ENCODE measurements at regions not wholly inside any gene's neighbourhood (a gene's known extent, or its start where the extent isn't known, plus 50 kb on each side); places are given as distances from the start of the nearest gene placed in this dataset.

DNA sequence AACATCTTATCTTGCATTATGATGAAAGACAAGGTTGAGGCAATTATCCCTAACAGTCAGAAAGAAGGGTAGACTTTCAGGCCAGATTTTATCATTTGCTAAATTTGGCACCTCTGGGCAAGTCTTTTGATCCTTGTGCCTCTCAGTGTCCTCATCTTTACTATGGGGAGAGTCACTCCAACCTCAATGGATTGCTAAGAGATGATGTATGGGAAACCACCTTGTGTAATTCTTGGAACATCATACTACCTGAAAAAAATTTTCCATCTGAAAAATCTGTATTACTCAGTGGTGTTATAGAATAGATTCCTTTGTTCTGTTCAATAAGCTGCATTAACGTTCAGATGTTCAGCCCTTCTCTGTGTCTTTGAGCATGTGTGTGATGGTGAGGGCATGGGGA lies 230.7 kb downstream of the TGFB2 start:
- H3K27me3 Mint-ChIP-seq (ENCODE audit: insufficient read depth, unreplicated experiment) = no peaks in the 10 kb centered on the region
- no peak overlapping the region for H3K4me3 Mint-ChIP-seq (ENCODE audit: unreplicated experiment)
- H3K27ac Mint-ChIP-seq (ENCODE audit: unreplicated experiment) = no peak overlapping the region
- H3K4me1 Mint-ChIP-seq (ENCODE audit: low read depth, unreplicated experiment) = no peaks in the 10 kb centered on the region
- no peak for DNase-seq
- no peak for TF ChIP-seq CTCF (IDR thresholded peaks at IDR 0.05; ENCODE audit: insufficient read depth in 1 of 2, low read depth in 1 of 2, low read length in 1 of 2, severe bottlenecking in 1 of 2, unreplicated experiment in 1 of 2)
- intact Hi-C loops (cut with micrococcal nuclease; ENCODE audit: unreplicated experiment) = no loop called here
- H3K4me3 ChIP-seq (ENCODE audit: low read depth, low read length) = no peak overlapping the region
- peaks cover 10% of the 10 kb centered on the region for H3K9me3 Mint-ChIP-seq (ENCODE audit: unreplicated experiment)
- H3K36me3 ChIP-seq (ENCODE audit: control insufficient read depth, insufficient read depth, low read length) = no peaks in the 10 kb centered on the region
- H3K27me3 ChIP-seq (replicated peaks; ENCODE audit: control insufficient read depth, insufficient read depth, low read length) = no peaks in the 10 kb centered on the region
- ChIA-PET CTCF (no interaction called here), POLR2A (no interaction called here)
- H3K4me1 ChIP-seq = peaks cover 8% of the 10 kb centered on the region; the same call in 1 of the 2 replicates
- H3K9me3 ChIP-seq = no peaks in the 10 kb centered on the region
- no peaks in the 10 kb centered on the region for H3K36me3 Mint-ChIP-seq (ENCODE audit: insufficient read depth, unreplicated experiment)
- BruUV-seq (replicated peaks) = no TSS peak

DNA sequence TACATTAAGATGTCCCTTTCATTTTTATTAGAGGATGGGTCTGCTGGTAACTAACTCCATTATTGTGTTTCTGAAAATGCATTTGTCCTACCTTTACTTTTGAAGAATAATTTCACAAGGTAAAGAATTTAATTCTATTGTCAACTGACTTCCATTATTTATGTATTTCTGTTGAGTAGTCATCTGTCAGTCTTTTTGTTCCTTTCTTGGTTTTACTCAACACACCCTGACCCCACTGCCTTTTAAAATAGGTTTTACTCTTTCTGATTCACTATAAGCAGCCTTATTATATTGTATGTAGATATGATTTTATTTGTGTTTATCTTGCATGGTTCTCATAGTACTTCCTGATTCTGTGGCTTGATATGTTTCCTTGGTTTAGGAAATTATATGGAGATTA lies 237.5 kb downstream of the TGFB2 start:
- CTCF ChIA-PET = no interaction called here
- no TSS peak for BruUV-seq (replicated peaks)
- no peak for DNase-seq
- intact Hi-C loops (cut with micrococcal nuclease; ENCODE audit: unreplicated experiment) = no loop called here
- TF ChIP-seq CTCF (IDR thresholded peaks at IDR 0.05; ENCODE audit: insufficient read depth in 1 of 2, low read depth in 1 of 2, low read length in 1 of 2, severe bottlenecking in 1 of 2, unreplicated experiment in 1 of 2) = no peak
- POLR2A ChIA-PET = no interaction called here
- Histone ChIP-seq H3K9me3 (peaks cover 18% of the 10 kb centered on the region), H3K27me3 (replicated peaks; ENCODE audit: control insufficient read depth, insufficient read depth, low read length) (no peaks in the 10 kb centered on the region), H3K36me3 (ENCODE audit: control insufficient read depth, insufficient read depth, low read length) (no peaks in the 10 kb centered on the region), H3K4me1 (peaks cover 30% of the 10 kb centered on the region), H3K4me3 (ENCODE audit: low read depth, low read length) (no peak overlapping the region)
- Mint-ChIP-seq H3K4me1 (ENCODE audit: low read depth, unreplicated experiment) (peaks cover 18% of the 10 kb centered on the region), H3K36me3 (ENCODE audit: insufficient read depth, unreplicated experiment) (peaks cover 13% of the 10 kb centered on the region), H3K27me3 (ENCODE audit: insufficient read depth, unreplicated experiment) (no peaks in the 10 kb centered on the region), H3K27ac (ENCODE audit: unreplicated experiment) (no peak overlapping the region), H3K4me3 (ENCODE audit: unreplicated experiment) (no peak overlapping the region), H3K9me3 (ENCODE audit: unreplicated experiment) (peaks cover 20% of the 10 kb centered on the region)

GRCh38 chr1:218584418-218585155 lies 239.5 kb downstream of the TGFB2 start:
- H3K4me3 ChIP-seq (ENCODE audit: low read depth, low read length) = no peak overlapping the region
- peaks cover 18% of the 10 kb centered on the region for H3K9me3 ChIP-seq
- Mint-ChIP-seq H3K27me3 (ENCODE audit: insufficient read depth, unreplicated experiment) (no peaks in the 10 kb centered on the region), H3K4me1 (ENCODE audit: low read depth, unreplicated experiment) (peaks cover 27% of the 10 kb centered on the region), H3K27ac (ENCODE audit: unreplicated experiment) (peak overlapping the region; percentile 72), H3K36me3 (ENCODE audit: insufficient read depth, unreplicated experiment) (peaks cover 13% of the 10 kb centered on the region), H3K9me3 (ENCODE audit: unreplicated experiment) (peaks cover 31% of the 10 kb centered on the region), H3K4me3 (ENCODE audit: unreplicated experiment) (peak overlapping the region; percentile 12)
- ChIA-PET CTCF (no interaction called here), POLR2A (no interaction called here)
- peak; percentile 41 to 46 for DNase-seq
- H3K4me1 ChIP-seq = peaks cover 30% of the 10 kb centered on the region
- no peak for TF ChIP-seq CTCF (IDR thresholded peaks at IDR 0.05; ENCODE audit: insufficient read depth in 1 of 2, low read depth in 1 of 2, low read length in 1 of 2, severe bottlenecking in 1 of 2, unreplicated experiment in 1 of 2)
- intact Hi-C loops (cut with micrococcal nuclease; ENCODE audit: unreplicated experiment) = loop anchor here (1.0 kb wide), 1 partner anchor 90 kb away; no protein-coding TSS in a partner anchor
- H3K36me3 ChIP-seq (ENCODE audit: control insufficient read depth, insufficient read depth, low read length) = no peaks in the 10 kb centered on the region
- BruUV-seq (replicated peaks) = no TSS peak
- H3K27me3 ChIP-seq (replicated peaks; ENCODE audit: control insufficient read depth, insufficient read depth, low read length) = no peaks in the 10 kb centered on the region
